Glutamatergic neuron (in vitro differentiated cells): ENCODE measurements at regions not wholly inside any gene's neighbourhood (a gene's known extent, or its start where the extent isn't known, plus 50 kb on each side); places are given as distances from the start of the nearest gene placed in this dataset.

ENCODE experiments used
- DNase-seq: peaks from one replicate; pipeline ENCODE4 v3.0.0; 2022
- H3K27ac Mint-ChIP-seq: one replicate; pipeline ENCODE4 v1.8.0; 2020; ENCODE audit warnings: mild to moderate bottlenecking, mixed read lengths, inconsistent platforms; ENCODE audit not compliant: unreplicated experiment
- H3K27me3 Mint-ChIP-seq: one replicate; pipeline ENCODE4 v1.8.0; 2020; ENCODE audit warnings: mild to moderate bottlenecking, moderate library complexity, mixed read lengths, inconsistent platforms; ENCODE audit not compliant: unreplicated experiment
- H3K36me3 Mint-ChIP-seq: one replicate; pipeline ENCODE4 v1.8.0; 2020; ENCODE audit warnings: mild to moderate bottlenecking, mixed read lengths, inconsistent platforms; ENCODE audit not compliant: unreplicated experiment
- H3K4me1 Mint-ChIP-seq: one replicate; pipeline ENCODE4 v1.8.0; 2020; ENCODE audit warnings: mild to moderate bottlenecking, low read depth, mixed read lengths, inconsistent platforms; ENCODE audit not compliant: unreplicated experiment
- H3K4me3 Mint-ChIP-seq: one replicate; pipeline ENCODE4 v1.8.0; 2020; ENCODE audit warnings: mild to moderate bottlenecking, mixed read lengths, inconsistent platforms; ENCODE audit not compliant: unreplicated experiment
- H3K9me3 Mint-ChIP-seq: one replicate; pipeline ENCODE4 v1.8.0; 2020; ENCODE audit warnings: mild to moderate bottlenecking, moderate library complexity, mixed read lengths, inconsistent platforms; ENCODE audit not compliant: unreplicated experiment
- TF ChIP-seq, protein P1 (sequence below): fragments of 200-600 bp; sonication (generic); IDR thresholded peaks from one replicate; pipeline ENCODE4 v1.5.0; 2021; ENCODE audit not compliant: partially characterized antibody, unreplicated experiment

DNA sequence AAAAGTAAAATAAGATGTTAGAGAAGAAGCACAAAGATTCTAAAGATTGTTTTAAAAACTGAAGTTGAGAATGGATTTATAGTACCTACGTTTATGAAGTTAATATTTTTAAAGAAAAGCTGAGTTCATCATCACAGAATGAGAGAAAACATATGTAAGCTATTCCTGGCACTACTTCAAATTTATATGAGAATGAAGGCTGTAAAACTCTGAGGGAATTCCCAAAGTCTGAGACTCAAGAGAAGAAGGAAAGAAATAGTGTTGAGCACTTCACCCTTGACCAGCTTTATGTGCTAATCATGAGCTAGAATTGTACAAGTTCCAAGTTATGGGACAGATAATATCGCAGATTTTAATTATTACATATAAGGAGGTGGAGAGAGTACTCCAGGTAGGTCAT is 323.7 kb upstream of the GNAI1 start:
- H3K4me1 Mint-ChIP-seq: peaks cover 1% of the 10 kb centered on the region
- DNase-seq: no peak
- H3K9me3 Mint-ChIP-seq: no peaks in the 10 kb centered on the region
- H3K4me3 Mint-ChIP-seq: no peak overlapping the region
- H3K27ac Mint-ChIP-seq: no peak overlapping the region
- H3K27me3 Mint-ChIP-seq: no peaks in the 10 kb centered on the region
- H3K36me3 Mint-ChIP-seq: no peaks in the 10 kb centered on the region
- TF ChIP-seq, protein P1, sequence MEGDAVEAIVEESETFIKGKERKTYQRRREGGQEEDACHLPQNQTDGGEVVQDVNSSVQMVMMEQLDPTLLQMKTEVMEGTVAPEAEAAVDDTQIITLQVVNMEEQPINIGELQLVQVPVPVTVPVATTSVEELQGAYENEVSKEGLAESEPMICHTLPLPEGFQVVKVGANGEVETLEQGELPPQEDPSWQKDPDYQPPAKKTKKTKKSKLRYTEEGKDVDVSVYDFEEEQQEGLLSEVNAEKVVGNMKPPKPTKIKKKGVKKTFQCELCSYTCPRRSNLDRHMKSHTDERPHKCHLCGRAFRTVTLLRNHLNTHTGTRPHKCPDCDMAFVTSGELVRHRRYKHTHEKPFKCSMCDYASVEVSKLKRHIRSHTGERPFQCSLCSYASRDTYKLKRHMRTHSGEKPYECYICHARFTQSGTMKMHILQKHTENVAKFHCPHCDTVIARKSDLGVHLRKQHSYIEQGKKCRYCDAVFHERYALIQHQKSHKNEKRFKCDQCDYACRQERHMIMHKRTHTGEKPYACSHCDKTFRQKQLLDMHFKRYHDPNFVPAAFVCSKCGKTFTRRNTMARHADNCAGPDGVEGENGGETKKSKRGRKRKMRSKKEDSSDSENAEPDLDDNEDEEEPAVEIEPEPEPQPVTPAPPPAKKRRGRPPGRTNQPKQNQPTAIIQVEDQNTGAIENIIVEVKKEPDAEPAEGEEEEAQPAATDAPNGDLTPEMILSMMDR: no peak

DNA sequence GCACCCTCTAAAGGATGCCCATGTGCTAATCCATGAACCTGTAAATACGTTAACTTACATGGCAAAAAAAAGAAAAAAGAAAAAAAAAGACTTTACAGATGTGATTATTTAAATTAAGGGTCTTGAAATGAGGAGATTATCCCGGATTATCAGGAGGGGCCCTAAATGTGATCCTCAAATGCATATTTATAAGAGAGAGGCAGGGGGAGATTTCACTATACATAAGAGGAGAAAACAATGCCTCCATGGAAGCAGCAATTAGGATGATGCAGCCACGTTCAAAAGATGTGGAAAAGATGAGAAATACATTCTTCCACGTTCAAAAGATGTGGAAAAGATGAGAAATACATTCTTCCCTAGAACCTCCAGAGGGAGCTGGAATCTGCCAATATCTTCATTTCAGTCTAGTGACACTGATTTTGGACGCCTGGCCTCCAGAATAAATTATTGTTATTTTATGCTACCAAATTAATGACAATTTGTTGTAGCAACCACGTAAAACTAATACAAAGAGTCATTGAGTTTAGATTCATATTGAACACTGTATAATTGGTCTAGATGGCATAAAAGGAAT is 328.4 kb upstream of the GNAI1 start:
- TF ChIP-seq, protein P1: peak; percentile 8
- no peak for DNase-seq
- peaks cover 4% of the 10 kb centered on the region for H3K4me1 Mint-ChIP-seq
- no peak overlapping the region for H3K27ac Mint-ChIP-seq
- H3K9me3 Mint-ChIP-seq: peaks cover 2% of the 10 kb centered on the region
- peaks cover 8% of the 10 kb centered on the region for H3K36me3 Mint-ChIP-seq
- H3K27me3 Mint-ChIP-seq: no peaks in the 10 kb centered on the region
- no peak overlapping the region for H3K4me3 Mint-ChIP-seq

DNA sequence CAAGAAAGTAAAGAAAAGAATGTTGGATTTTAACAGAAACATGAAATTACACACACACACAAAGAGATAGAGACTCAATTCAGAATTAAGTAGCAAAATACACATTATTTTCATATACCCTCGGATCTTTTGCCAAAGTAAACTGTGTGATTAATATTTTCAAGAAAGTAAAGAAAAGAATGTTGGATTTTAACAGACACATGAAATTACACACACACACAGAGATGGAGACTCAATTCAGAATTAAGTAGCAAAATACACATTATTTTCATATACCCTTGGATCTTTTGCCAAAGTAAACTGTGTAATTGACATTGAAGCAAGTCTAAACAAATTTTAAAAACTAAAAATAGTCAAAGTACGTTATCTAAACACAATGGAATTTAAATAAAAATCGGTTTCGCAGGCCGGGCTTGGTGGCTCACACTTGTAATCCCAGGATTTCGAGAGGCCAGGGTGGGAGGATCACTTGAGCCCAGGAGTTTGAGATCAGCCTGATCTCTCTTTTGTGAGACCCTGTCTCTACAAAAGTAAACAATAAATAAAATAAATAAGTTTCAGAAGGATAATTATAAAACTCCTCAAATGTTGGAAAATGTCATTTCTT is 337.3 kb upstream of the MAGI2 start:
- no peaks in the 10 kb centered on the region for H3K36me3 Mint-ChIP-seq
- H3K27me3 Mint-ChIP-seq: no peaks in the 10 kb centered on the region
- peaks cover 5% of the 10 kb centered on the region for H3K4me1 Mint-ChIP-seq
- H3K9me3 Mint-ChIP-seq: no peaks in the 10 kb centered on the region
- DNase-seq: no peak
- H3K27ac Mint-ChIP-seq: no peak overlapping the region
- H3K4me3 Mint-ChIP-seq: no peak overlapping the region
- TF ChIP-seq, protein P1: no peak

DNA sequence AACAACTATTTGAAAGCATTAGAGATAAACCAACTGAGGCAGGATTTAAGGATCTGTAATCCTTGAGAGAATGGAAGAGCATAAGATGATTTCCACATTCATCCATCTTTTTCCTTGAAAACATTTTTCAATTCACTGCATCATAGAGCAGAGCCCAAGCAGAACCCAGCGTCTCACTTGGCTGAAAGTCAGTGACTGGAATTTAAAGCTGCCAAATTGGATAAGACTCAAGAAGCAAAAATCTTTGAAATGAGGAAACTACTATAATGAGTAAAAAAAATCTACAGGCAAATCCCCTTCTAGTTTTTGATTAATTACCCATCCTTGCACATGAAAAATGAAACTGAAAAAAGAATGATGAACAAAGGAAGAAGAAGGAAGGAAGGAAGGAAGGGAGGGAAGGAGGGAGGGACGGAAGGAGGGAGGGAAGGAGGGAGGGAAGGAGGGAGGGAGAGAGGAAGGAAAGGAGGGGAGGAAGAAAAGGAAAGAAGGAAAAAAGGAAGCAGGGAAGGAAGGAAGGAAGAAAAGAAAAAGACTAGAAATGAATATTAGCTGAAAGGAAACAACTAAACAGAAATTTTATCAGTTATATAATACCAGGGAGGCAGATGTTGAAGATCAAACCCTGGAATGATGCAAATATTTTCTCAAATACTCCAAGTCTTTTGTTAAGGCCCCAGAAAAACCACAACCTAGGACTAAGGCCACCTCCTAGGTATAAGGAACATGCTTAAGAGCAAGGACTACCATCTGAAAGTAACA is 336.3 kb upstream of the MAGI2 start:
- Mint-ChIP-seq H3K27me3 (no peaks in the 10 kb centered on the region), H3K27ac (no peak overlapping the region), H3K4me3 (no peak overlapping the region), H3K9me3 (no peaks in the 10 kb centered on the region), H3K36me3 (no peaks in the 10 kb centered on the region), H3K4me1 (peaks cover 5% of the 10 kb centered on the region)
- no peak for DNase-seq
- TF ChIP-seq, protein P1: no peak

DNA sequence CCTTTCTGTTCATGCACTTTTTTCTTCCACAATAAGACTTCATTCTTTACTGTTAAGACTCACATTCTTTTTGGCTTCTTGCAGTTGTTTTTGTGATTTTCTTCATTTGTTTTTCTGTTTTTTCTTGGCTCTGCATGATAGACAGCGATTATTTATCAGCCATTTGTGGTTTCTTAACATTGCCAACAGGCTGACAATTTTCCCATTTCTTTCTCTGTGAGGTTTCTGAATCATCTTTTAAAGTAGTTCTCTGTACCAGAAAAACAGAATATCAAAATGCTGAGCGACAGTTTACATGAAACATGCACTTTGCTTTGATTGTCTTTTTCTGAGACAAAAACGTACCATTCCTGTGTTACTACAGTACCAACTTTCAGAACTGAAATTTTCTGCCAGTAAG is 334.2 kb upstream of the MAGI2 start:
- no peaks in the 10 kb centered on the region for H3K27me3 Mint-ChIP-seq
- H3K4me1 Mint-ChIP-seq: peaks cover 5% of the 10 kb centered on the region
- DNase-seq: no peak
- no peaks in the 10 kb centered on the region for H3K9me3 Mint-ChIP-seq
- H3K36me3 Mint-ChIP-seq: no peaks in the 10 kb centered on the region
- no peak overlapping the region for H3K4me3 Mint-ChIP-seq
- H3K27ac Mint-ChIP-seq: no peak overlapping the region
- TF ChIP-seq, protein P1: no peak
